Stimulated activated CD8-positive, alpha-beta memory T cell treated with anti-CD3 and anti-CD28 coated beads, Interleukin-7, amount 100 ng/mL, for 4 hours (primary cell): ENCODE measurements at regions not wholly inside any gene's neighbourhood (a gene's known extent, or its start where the extent isn't known, plus 50 kb on each side); places are given as distances from the start of the nearest gene placed in this dataset.

Source experiments
- DNase-seq, 2 donors: peaks; one replicate each; pipeline ENCODE4 v3.0.0-alpha.2; 2020; ENCODE audit warnings: low read depth in 2 of 2

DNA sequence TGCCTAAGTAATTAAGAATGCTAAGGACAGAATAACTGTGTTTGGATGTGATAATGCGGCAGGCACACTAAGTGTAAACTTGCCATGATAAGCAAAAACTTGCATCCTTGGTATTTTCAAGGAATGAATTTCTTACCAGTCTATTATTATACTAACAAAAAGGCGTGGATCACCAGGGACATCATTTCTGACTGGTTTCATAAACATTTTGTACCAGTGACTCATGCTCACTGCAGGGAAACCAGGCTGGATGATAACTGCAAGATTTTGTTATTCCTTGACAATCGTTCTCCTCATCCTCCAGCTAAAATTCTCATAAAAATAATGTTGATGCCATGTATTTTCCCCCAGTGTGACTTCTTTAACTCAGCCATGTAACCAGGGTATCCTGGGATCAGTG is 289.5 kb downstream of the CDCA7 start:
- DNase-seq = no peak

- DNase-seq = no peak
Measured at GRCh38 chr2:173647681-173648311, 293.1 kb downstream of the CDCA7 start.

GRCh38 chr2:173648816-173649215 is 294.1 kb downstream of the CDCA7 start:
- DNase-seq = no peak

GRCh38 chr2:173649527-173650219 is 295.0 kb downstream of the CDCA7 start:
- DNase-seq = no peak

- DNase-seq = no peak
Measured at GRCh38 chr2:173651891-173652290, 297.2 kb downstream of the CDCA7 start.

DNA sequence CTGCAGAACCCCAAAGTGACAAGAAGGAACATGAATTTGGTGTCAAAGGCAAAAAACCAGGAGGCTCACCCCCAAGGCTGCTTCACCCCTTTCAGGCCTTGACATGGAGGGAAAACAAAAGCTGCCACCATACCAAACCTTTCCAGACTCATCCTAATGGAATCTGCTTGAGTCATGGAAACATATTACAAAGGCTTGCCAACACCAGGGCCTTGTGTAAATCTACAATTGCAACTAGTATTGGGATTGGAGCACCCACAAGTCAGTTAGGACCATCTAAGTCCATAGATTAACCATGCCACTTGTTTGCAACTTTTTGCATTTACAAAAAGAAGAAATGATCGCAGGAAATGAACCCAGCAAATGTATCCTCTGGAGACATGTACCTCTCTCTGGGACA is 297.6 kb downstream of the CDCA7 start:
- DNase-seq = no peak

DNA sequence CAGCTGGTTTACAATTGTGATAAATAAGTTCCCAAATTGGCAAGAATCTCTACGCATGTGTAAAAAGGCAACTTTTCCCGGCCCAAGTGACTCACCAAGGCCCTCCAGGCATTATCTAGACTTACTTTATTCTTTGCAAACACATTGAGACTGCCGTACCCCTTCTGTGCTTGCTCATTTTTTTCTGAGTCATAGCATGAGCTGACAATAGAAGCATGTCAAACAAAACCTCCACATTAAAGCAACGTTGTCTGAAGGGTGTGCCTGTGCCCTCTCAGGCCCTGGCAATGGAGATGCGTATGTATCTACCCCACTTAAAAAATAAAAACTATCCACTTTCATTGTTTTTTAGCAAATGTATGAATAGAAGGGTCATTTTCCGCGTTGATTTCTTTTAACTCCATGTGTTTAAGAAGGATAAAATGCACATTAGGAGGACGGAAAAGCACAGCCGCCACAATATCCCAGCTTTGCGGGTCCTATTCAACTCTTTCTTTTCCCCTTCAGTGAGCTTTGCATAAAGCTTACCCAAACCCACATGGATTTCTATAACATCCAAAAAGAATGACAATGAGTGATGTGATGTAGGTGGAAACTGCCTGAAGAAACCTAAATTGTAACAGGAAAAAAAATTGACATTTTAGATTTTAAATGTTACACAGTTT is 298.2 kb downstream of the CDCA7 start:
- DNase-seq = no peak

- DNase-seq = no peak
Measured at GRCh38 chr2:173653432-173653805, 298.7 kb downstream of the CDCA7 start.

DNA sequence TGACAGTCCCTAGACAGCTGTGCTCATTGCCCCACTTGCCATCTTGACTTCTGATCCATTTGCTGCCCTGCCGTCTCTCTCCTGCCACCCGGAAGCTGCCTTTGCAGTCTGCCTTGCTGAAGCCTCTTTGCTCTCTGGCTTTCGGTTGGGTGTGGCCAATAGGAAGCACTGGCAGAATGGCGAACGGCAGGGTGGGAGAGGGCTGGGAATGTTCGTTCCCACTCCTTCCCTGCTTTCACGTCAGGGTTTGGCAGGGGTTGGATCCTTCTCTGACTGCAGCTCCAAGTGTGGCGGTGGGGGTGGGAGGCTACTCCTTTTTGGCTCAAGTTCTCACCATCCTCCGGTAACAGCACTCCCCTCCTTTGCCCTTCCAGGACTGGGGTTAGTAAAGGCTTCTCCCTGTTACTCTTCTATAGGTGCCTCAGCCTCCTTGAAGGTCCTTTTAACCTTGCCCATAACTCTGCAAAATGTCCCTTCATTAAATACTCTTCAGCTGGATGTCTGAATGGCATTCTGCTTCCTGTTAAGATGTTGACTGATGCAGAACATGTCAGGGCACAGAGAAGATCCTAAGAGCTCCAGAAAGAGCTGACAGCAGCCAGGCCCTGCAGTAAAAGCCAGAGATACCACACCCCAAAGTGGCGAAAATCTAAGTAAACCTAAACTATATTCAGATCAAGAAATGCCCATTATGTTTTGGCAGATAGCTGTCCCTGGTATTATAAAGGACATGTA is 299.7 kb downstream of the CDCA7 start:
- DNase-seq = no peak

DNA sequence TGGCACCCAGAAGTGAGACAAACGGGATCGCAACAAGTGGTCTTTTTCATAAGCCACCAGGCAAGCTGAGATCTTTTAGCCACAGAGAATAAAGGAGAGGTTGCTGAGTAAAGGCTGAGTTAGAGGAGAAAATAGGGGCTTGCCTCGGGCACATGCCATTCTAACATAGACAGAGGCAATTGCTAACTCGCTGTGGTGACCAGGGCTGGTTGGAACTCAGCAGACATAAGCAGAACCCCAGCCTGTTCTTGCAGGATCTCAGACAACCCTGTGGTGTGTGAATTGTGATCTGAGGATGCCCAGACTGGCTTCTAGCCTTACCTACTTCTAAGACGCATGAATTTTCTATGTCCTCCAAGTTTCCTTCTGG is 300.2 kb downstream of the CDCA7 start:
- no peak for DNase-seq

- no peak for DNase-seq
Measured at GRCh38 chr2:173656086-173656485, 301.4 kb downstream of the CDCA7 start.

- DNase-seq = no peak
Measured at GRCh38 chr2:173657996-173658717, 303.5 kb downstream of the CDCA7 start.

DNA sequence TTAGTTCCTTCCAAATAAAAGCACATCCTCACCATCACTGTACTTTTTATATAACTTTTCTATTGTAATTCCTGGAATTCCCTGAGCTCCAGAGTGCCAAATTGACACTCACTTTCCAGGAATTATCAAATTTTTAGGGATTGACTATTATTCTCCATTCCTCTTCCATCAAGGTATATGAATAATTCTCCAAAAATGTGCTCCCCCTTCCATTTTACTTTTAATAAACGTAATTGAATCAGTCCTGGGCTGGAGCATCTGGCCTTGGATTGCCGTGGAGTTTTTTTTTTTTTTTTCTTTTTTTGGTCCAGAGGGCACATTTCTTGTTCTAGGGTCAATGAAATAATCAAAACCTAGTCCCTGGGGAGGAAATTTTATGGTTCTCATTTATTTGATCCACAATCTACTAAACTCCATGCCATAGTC is 304.3 kb downstream of the CDCA7 start:
- DNase-seq = no peak

- DNase-seq = no peak
Measured at GRCh38 chr2:173659509-173659908, 304.8 kb downstream of the CDCA7 start.

GRCh38 chr2:173661586-173661985 is 303.6 kb downstream of the SP3 start:
- no peak for DNase-seq

GRCh38 chr2:173663353-173663752 is 301.8 kb downstream of the SP3 start:
- DNase-seq = no peak

DNA sequence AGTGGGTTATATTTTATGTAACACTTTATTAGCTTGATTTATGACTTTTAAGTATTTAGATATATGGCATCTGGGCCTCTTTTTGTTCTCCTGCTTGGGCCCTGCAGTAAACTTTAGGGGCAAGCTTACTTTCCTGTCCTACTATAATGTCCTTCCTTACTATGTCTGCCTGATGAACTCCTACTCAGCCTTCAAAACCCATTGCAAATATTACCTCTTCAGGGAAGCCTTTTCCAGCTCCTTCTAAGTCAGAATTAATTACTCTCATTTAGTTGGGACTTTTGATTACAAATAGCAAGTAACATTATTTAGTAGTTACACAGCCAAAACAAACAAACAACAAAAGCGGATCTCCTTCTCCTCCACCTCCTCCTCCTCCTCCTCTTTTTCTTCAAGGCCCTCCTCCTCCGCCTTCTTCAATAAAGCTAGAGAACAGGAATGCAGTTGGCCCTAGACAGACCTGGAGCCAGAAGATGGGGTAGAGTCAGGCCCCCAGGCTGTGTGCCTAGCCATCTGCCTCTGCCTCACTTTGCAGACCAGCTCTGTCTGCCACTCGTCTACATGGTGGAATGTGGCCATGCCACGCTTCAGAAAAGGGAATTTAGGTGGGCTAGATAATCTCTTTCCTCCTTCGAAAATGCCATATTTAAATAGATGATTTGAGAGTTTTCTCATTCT is 301.2 kb downstream of the SP3 start:
- DNase-seq = no peak

DNA sequence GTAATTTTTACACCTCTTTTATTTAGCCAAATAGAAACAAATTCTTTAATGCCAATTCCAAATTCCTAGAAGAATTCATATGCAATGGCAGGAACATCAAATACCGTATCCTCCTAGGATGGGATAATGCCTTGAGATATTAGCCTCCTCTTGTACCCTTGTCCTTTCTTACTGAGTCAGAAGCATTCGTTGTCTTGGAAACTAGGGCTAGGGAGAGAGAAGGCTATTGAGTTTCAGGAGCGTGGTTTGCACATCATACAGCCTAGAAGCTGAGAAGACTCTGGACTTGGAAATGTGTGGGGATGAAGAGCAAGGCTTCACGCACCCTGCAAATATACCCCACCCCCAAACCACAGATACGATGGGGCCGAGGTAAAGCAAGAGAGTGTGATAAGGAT is 300.7 kb downstream of the SP3 start:
- DNase-seq = no peak

DNA sequence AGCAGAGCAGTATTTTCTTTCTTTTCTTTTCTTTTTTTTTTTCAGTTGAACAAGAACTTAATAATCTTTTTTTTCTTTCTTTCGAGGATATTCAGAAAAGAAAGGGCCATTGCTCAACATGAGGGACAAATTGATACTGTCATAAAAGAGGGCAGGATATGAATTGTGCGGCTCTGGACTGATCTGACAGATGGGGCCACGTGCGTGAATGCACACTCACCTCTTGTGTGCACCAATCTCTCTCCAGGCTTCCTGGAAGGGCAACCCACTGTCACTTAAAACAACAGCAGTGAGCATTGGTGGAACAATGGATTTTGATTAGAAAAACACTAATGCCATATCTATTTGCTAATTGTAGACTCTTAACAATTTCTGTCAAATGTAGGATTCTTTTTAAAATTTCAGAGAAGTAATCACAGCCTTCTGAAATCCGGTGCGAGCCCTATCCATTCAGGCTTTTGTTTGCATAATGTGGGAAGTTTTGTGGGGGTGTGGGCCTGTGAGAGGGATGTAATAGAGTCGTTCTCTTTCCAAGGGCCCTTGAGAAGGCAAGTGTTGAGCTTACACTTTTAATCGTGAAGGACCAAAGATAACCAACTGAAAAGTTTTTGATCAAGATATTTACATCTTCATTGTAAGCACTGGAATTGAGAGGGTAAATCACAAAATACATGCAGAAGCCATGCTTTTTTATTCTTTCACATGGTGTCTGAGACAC is 298.8 kb downstream of the SP3 start:
- no peak for DNase-seq

- DNase-seq = no peak
Measured at GRCh38 chr2:173667014-173667413, 298.2 kb downstream of the SP3 start.

DNA sequence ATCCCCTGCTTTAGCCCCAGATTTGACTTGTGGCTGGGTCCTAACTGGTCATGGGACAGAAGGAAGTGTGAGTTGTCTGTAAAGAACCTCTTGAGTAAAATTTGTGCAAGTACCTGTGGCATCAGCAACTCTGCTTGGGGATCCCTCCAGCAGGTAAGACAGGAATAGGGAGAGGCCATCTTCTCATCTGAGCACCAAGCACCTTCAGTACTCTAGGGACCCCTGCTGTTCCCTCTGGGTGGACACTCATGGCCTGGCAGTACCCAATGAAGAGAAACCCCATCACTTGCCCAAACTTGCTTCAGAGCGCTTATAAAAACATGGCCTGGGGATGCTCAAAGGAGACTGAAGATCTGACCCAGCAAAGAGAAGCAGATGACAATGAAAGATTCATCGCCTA is 297.8 kb downstream of the SP3 start:
- DNase-seq = no peak
